Fibroblast of pulmonary artery (primary cell): ENCODE measurements at regions not wholly inside any gene's neighbourhood (a gene's known extent, or its start where the extent isn't known, plus 50 kb on each side); places are given as distances from the start of the nearest gene placed in this dataset.

Experiments
- DNase-seq: peaks from one replicate; pipeline ENCODE4 v3.0.0-alpha.2; 2010; ENCODE audit warnings: low read depth
- H3K4me3 ChIP-seq: replicated peaks from 2 replicates; pipeline ENCODE4 v1.5.1; 2011; ENCODE audit warnings: low read depth, mild to moderate bottlenecking, control low read depth, low read length, moderate library complexity
- CTCF ChIP-seq: IDR thresholded peaks from 2 replicates; pipeline ENCODE4 v1.5.1; 2011; ENCODE audit warnings: mild to moderate bottlenecking, control low read depth, low read length, inconsistent platforms; ENCODE audit errors: missing control alignments

GRCh38 chr5:112681481-112681908, 56.2 kb upstream of the APC start:
- no peak for TF ChIP-seq CTCF
- no peak overlapping the region for H3K4me3 ChIP-seq
- no peak for DNase-seq

DNA sequence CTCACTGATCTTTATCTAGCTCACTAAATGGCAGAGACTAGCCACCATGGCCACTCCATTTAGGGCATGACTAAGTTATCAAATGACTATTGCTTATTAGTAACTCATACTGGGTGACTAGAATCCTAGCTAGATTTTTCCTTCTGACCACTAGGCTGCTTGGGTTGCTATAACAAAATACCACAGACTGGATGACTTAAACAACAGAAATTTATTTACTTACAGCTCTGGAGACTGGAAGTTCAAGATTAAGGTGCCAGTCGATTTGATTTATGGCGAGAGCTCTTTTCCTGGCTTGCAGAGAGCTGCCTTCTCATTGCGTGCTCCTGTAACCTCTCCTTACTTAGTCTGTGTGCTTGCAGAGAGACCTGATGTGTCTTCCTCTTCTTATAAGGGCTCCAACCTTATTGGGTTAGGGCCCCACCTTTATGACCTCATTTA, 55.0 kb upstream of the APC start:
- H3K4me3 ChIP-seq, result no peak overlapping the region
- TF ChIP-seq CTCF, result no peak
- no peak for DNase-seq

DNA sequence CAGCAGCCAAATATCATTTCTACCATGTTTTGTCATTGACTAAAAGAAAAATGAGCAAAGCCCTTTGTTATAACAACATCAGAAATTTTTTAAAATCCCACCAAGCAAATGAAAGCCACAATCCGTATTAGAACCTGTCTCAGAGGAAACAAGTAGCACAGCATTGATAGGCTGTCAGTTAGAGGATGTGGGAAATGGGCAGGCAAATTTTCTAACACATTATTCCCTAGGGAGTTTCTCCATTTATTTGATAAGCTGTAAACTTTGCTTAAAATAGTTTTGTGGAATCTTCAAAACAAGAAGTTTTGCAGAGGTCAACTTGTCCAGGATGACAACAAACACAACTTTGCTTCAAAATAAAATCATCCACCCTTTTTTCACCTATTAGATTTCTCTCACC, 53.6 kb upstream of the APC start:
- no peak for DNase-seq
- no peak overlapping the region for H3K4me3 ChIP-seq
- TF ChIP-seq CTCF, result no peak

GRCh38 chr5:112684737-112685136, 52.9 kb upstream of the APC start:
- no peak for TF ChIP-seq CTCF
- H3K4me3 ChIP-seq, result no peak overlapping the region
- DNase-seq, result peak; percentile 49

GRCh38 chr5:112685386-112685785, 52.3 kb upstream of the APC start:
- no peak for DNase-seq
- no peak for TF ChIP-seq CTCF
- H3K4me3 ChIP-seq, result no peak overlapping the region

GRCh38 chr5:112685931-112686330, 51.8 kb upstream of the APC start:
- peak; percentile 51 for DNase-seq
- no peak overlapping the region for H3K4me3 ChIP-seq
- TF ChIP-seq CTCF, result no peak

DNA sequence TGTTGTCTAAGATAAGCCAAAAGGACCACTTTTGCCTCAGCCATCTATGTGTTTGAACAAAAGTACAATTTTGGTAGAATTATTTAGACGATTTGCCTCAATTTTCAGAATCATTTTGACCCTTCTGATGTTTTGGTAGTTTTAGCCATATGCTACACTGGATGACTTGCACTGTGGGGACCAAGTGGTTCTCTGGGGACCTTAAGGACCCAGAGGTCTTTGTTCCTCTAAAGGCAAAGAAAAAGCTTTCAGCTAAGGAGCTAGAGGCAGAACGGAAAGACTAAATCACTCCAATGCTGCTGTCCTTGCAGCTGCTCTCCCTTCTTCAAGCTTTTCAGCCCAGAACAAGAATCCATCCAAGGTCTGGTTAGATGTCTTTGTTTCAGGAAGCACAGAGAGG, 51.0 kb upstream of the APC start:
- no peak overlapping the region for H3K4me3 ChIP-seq
- no peak for DNase-seq
- no peak for TF ChIP-seq CTCF
